ENCODE measurements at regions not wholly inside any gene's neighbourhood (a gene's known extent, or its start where the extent isn't known, plus 50 kb on each side); places are given as distances from the start of the nearest gene placed in this dataset.

DNA sequence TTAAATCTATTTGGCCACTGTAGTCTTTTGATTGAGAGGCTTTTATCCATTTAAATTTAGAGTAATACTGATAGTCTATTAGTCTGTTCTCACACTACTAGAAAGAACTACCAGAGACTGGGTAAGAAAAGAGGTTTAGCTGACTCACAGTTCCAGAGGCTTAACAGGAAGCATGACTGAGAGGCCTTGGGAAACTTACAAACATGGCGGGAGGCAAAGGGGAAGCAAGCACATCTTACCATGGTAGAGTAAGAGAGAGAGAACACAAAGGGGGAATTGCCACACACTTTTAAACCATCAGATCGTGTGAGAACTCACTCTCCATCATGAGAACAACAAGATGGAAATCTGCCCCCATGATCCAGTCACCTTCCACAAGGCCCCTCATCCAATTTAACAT lies 410.9 kb downstream of the PDGFC start:
- intact Hi-C loops (cut with DNase I), result no loop called here
- ATAC-seq, result no peak
- DNase-seq (ENCODE audit: missing footprints), result no peak

DNA sequence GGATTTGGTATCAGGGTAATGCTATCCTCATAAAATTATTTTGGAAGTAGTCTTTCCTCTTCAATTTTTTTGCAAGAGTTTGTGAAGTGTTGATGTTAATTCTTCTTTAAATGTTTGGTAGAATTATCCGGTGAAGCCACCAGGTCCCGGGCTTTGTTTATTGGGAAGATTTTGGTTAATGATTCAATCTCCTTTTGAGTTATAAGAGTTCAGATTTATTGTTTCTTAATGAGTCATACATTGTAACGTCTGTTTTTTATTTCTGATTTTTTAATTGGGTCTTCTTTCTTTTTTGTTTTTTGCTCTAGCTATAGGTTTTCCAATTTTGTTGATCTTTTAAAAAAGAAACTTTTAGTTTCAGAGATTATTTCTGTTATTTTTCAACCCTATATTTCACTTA lies 412.3 kb downstream of the PDGFC start:
- DNase-seq (ENCODE audit: missing footprints), result no peak
- intact Hi-C loops (cut with DNase I), result no loop called here
- no peak for ATAC-seq

DNA sequence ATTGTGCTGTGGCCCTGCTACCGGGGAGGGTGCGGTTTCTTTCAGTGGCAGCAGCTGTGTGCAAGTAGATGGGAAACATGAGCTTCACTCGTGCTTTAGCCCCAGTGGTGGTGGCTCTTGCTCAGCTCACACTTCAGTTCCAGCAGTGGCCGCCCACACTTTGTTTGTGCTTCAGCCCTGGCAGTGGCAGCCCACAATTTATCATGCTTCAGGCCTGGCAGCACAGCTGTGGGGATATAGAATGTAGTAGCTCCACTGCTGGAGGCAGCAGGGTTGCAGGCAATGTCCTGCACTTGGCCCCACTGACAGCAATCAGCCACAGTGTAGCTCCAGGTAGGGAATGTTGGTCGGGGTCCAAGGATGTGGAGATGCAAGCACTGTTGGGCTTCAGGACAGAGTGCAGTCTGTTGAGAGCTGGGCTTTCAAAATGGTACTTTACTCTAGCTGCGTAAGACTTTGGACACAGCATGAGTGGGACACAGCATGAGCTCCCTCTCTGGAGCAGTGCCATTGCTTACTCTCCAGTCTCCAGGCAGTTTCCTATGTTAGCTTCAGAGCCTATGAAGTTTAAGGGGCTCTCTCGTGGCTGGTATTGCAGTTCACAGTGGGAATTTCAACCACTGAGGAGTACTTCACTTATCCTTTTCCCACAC lies 413.1 kb downstream of the PDGFC start:
- ATAC-seq (no peak), DNase-seq (ENCODE audit: missing footprints) (no peak)
- intact Hi-C loops (cut with DNase I), result no loop called here

DNA sequence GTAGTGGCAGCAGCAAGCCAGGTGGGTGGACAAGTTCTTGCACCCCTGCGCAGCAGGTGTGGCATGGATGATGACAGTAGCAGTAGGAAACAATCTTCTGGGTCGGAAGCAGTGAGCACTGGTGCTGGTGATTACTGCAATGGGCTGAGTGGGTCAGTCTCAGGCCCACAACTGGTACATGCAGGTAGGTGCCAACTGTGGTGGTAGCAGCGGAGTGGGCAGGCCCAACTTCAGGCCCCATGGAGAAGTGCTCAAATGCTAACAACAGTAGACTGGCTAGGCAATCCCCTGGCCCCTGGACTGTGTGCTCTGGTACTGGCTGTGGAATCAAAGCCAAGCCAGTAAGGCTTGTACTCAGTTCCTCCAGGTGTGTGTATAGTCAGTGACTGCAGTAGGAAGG lies 413.7 kb downstream of the PDGFC start:
- no peak for ATAC-seq
- intact Hi-C loops (cut with DNase I), result no loop called here
- no peak for DNase-seq (ENCODE audit: missing footprints)

DNA sequence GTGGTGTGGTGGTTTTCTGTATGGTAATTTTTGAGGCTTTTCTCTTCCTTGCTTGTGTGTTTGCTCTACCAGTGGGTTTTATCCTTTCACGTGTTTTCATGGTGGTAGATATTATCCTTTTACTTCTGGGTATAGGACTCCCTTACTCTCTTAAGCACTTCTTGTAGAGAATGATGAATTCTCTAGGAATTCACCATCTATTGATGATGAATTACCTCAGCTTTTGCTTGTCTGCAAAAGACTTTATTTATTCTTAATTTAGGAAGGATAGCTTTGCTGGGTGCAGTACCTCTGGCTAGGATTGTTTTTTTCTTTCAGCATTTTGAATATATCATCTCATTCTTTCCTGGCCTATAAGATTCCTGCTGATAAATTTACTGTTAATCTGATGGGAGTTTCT lies 415.3 kb downstream of the PDGFC start:
- intact Hi-C loops (cut with DNase I), result no loop called here
- no peak for ATAC-seq
- no peak for DNase-seq (ENCODE audit: missing footprints)

DNA sequence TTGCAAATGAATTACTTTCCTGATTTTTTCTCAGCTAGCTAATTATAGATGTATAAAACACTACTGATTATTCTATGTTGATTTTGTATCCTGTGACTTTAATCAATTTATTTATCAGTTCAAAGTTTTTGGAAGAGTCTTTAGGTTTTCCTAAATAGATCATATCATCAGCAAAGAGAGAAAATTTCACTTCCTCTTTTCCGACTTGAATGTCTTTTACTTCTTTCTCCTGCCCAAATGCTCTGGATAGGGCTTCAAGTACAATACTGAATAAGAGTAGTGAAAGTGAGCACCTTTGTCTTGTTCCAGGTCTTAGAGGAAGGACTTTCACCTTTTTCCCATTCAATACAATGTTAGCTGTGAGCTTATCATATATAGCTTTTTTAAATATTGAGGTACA lies 417.9 kb downstream of the PDGFC start:
- intact Hi-C loops (cut with DNase I), result no loop called here
- no peak for ATAC-seq
- DNase-seq (ENCODE audit: missing footprints), result no peak

DNA sequence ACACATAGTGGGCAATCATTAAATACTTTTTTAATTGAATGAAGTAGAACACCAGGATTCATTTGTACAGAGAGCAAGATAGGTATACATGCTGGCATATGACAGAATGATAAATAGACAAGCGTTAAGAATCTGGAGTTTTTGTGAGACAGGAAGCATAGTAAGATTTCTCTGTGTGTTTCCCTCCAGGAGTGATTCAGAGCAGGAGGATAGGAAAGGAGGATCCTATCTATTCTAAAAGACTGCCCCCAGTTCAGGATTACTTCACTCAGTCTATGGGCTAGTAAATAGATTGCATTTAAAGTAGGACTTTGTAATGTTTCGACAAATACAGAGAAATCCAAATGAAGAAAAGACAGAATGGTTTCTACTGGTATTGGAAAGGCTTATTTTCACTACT lies 423.7 kb downstream of the PDGFC start:
- intact Hi-C loops (cut with DNase I), result no loop called here
- DNase-seq (ENCODE audit: missing footprints), result no peak
- ATAC-seq, result no peak

DNA sequence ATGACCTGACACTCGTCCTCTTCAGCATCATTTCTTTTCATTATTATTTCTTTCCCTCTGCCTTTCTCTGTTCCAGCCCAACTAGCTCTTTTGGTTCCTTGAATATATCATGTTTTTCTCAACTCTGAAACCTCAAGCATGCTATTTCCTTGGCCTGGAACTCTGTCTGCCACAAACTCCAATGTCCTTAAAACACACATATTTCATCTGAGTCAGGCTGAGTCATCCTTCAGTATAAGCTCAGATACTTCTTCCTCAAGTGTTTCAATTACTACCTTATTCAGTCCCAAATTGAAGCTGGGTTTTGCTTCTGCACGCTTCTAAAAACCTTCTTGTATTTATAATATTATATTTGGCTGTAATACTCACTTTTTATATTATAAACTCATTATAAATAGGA lies 424.2 kb downstream of the PDGFC start:
- no peak for ATAC-seq
- no peak for DNase-seq (ENCODE audit: missing footprints)
- intact Hi-C loops (cut with DNase I), result no loop called here

DNA sequence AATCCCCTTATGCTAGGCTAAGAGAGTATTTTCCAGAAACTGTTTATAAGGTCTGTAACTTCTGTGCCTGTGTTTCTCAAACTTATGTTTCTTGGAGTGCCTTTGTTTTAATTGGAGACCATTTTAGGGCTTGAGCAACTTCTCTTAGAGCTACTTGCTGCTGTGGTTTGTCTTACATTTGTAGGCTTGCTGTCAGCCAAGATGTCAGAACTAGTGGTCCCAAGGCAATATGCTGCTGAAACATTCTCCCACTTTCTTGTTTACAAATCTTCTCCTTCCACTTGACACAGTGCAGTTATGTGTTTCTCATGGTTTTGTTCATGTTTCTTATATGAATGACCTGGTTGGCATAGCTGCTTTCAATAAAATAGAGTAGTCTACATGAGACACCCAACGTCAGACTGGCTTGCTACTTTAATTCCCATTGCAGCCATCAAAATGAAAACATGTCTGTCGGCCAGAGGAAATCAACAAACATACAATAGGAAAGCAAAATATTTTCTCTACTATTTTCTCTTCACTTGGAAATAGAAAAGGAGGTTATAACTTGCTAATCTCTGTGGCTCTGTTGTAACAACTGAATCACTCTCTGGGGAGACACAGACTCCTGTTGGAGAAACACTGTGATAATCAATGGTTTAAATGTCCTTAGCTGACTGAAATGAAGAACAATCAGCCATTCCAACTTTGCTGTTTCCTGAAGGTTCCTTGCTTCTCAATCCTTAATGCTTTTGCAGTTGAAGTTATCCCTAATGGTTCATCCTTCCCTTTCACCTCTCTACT lies 426.4 kb downstream of the PDGFC start:
- DNase-seq (ENCODE audit: missing footprints), result no peak
- intact Hi-C loops (cut with DNase I), result no loop called here
- peak; percentile 63 for ATAC-seq

DNA sequence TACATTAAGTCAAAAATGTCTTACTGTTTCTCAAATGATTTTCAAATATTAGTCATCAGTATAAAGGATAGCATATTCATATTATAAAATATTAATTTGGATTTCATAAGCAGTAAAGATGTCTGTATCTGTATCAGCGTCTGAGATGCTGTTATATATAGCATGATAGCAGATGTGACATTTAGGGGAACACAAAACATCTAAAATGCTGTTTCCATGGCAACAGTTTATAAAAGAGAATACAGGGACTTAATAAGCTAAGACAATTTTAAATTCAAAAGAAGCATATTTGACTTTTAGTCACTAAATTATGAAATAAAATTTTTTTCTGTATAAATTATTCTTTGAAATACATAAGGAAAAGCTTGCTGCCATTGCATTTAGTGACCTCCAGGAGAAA lies 432.2 kb downstream of the PDGFC start:
- no peak for DNase-seq (ENCODE audit: missing footprints)
- intact Hi-C loops (cut with DNase I), result no loop called here
- ATAC-seq, result no peak

DNA sequence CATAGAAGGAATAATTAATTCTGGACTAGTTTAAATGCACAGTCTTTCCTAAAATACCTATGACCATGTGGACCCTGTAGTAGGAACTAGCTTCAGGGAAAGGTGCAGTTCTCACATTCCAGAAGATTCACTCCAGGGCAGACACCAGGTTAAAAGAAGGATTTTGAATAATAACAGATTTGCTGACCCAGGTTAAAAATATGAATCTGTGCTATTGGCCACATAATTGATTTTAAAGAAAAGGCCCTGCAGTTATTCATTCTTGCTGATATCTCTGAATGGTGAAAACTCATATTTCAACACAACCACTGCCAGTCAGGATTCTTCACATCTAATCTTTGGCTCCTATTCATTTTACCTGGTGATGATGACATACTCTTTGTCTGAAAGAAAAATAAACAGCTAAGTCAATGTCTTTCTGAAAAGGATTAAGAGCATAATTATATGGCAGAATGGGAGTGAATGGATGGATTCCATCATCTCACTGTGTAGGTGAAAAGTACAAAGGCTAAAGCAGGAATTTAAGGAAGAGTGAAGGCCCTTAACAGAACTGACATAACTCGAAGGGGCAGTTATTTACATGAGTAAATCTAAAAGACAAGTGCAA lies 432.8 kb downstream of the PDGFC start:
- intact Hi-C loops (cut with DNase I), result no loop called here
- DNase-seq (ENCODE audit: missing footprints) (no peak), ATAC-seq (no peak)

DNA sequence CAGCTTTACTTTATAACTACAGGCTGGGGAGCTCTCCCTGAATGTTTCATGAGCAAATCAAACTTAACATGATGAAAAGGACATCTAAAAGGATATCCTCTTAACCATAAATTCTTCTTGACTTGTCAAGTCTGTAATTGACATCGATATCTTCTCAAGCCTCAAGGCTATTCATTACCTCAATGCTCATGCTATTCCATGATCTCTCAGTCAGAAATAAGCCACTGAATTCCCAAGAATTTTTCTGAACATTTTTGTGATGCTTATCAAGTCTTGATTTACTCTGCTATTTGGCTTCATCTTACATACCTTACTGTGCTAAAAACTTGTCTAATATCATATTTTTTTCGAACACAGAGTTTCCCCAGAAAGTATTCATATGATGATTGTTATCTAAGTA lies 433.4 kb downstream of the PDGFC start:
- DNase-seq (ENCODE audit: missing footprints) (no peak), ATAC-seq (no peak)
- intact Hi-C loops (cut with DNase I), result no loop called here

DNA sequence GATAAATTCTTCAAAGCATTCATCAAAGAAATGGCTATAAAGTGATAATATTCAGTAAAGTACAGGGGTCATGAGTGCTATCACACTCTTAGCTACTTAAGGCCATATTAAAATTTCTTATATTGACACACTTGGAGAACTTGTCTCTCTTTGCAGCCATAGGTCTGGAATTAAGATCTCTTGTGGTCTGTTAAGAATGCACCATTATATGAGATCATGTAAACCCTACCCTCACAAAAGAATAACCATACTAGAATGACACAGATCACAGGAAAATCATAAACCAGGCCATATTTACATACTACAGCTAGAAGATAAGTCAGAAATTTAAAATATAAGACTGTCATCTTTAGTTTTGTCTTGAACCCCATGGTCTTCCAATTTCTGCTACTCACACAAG lies 434.3 kb downstream of the PDGFC start:
- no peak for ATAC-seq
- intact Hi-C loops (cut with DNase I), result no loop called here
- DNase-seq (ENCODE audit: missing footprints), result no peak

DNA sequence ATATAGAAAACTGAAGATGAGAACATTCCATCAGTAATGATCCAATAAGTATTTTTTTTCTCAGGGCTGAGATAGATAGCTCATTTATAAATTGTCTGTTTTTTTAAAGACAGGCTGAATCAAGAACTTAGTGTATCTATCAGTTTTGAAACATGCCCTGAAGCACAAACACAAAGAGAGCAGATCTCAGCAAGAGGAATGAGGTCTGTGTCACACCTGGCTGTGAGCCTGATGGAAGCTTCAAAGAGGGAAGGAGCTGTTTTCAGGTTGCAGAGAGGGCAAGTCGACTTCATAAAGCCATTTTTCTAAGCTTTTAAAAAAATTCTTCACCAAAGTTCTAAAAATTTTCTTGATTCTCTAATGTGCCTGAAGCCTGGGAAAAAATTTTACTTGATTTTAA lies 434.9 kb downstream of the PDGFC start:
- intact Hi-C loops (cut with DNase I), result no loop called here
- ATAC-seq, result no peak
- no peak for DNase-seq (ENCODE audit: missing footprints)

DNA sequence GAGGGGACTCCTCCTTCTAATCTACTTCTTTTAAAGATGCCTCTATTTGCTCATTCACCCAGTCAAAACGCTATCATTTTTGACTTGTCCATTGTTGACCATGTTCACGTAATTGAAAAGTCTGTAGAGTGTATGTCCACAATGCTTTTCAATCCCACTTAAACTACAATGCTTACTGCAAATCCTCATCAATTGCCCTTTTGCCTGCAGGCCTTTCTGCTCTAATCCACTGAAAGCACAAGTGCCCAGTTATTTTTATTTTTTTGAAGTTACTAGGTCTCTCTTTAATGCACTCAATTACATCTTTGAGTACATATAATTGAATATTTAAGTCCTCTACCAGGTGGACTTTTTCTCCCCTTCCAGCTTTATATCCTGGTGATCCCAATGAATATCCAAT lies 437.4 kb downstream of the PDGFC start:
- intact Hi-C loops (cut with DNase I), result no loop called here
- ATAC-seq (no peak), DNase-seq (ENCODE audit: missing footprints) (no peak)

DNA sequence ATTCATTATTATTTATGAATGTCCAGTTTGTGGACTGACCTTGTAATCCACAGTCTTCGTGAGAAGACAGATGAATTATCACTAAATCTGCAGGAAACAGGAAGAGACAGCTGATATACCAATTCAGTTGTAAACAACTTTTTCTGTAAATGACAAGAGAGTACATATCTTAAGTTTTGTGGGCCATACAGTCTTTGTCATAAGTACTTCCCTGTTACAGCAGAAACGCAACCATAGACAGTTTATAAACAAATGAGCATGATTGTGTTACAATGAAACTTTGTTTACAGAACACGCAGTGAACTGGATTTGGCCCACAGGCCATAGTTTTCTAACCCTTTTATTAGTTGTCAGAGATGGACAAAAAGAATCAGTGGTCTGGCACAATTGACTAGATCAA lies 443.4 kb downstream of the PDGFC start:
- ATAC-seq (no peak), DNase-seq (ENCODE audit: missing footprints) (no peak)
- intact Hi-C loops (cut with DNase I), result no loop called here

DNA sequence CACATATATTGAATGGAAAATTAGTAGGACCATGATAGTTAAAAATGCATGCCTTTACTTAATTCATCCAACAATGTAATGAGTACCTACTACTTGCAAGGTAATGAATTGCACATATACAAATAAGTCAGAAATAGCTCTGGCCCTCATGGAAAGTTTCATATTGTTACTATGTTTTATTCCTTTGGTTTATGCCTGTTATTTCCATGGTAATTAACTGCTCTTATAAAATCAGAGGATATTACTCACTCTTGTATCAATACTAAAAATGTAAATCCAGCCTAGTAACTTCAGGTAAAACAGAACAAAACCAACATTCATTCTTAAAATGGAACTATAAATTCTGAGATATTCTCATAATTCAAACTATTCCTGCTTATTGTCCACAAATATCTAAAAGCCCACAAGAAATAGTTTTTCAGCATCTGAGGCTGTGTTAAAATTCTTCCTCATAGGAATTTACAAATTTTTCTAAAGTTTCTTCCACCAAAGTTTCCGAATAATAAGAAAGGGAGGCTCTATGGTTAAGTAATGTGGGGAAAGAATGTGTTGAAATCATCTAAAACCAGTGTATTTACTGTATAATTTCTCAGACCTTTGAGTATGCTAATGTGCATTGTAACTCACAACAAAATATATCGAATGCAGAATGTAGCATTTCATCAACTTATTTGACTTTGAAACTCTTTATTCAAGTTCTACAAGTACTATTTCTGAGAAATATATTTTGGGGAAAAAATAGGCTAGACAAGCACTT lies 444.2 kb downstream of the PDGFC start:
- ATAC-seq (no peak), DNase-seq (ENCODE audit: missing footprints) (no peak)
- intact Hi-C loops (cut with DNase I), result no loop called here

DNA sequence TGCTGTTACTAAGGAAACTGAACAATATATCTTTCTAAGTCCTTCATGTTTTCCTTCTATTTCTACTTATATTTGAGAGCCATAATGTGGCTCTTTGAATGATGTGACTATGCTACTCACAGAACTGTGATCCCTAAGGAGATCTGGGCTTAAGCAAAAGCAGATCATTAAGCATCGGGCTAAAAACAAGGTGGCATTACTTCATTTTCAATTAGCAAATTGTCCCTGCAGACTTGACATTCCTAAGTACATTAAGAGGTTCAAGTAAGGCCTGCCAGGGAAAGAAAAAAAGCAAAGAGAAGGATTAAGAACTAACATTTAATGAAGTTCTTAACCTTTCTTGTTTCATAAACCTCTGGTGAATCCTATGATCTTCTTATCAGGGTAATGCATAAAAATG lies 447.6 kb downstream of the PDGFC start:
- intact Hi-C loops (cut with DNase I), result no loop called here
- ATAC-seq (no peak), DNase-seq (ENCODE audit: missing footprints) (no peak)

DNA sequence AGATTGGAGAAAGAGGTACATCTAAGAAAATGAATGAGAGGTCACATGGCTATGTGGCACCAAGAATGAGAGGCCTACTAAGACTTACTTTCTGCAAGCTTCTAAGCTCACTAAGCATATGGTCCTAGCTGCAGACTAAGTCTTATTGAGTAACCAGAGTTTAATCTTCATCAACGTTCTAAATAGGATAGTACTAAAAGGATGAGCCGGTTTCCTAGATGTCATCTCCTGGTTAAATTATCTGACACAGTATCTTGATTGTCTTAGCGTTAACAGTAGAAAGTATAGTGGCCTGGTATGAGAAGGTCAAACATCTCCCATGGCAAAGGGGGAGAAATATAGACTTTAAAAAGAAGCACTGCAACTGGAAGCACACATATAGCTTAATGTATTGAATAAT lies 448.1 kb downstream of the PDGFC start:
- intact Hi-C loops (cut with DNase I), result no loop called here
- DNase-seq (ENCODE audit: missing footprints), result no peak
- ATAC-seq, result no peak

DNA sequence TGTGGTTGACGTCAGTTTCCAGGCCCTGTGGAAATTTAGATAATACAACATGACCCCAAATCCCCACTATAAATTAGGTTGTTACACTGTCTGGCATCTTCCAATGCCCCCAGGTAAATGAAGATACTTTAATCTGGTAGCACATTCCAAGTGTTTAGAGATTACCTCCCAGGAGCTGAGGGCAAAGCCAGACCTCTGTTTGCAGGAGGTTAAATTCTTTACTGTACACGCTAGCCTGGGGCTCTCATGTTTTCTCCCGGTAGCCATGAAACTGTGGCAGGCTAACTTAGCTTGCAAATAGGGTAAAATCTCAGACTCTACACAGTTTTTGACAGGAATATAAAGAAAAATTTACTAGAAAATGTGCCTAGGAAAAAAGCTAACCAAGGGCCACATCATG lies 450.0 kb downstream of the PDGFC start:
- ATAC-seq (no peak), DNase-seq (ENCODE audit: missing footprints) (no peak)
- intact Hi-C loops (cut with DNase I), result no loop called here

Measured in Right ventricle myocardium inferior (tissue), 1 donor.